ENCODE measurements at regions not wholly inside any gene's neighbourhood (a gene's known extent, or its start where the extent isn't known, plus 50 kb on each side); places are given as distances from the start of the nearest gene placed in this dataset.

DNA sequence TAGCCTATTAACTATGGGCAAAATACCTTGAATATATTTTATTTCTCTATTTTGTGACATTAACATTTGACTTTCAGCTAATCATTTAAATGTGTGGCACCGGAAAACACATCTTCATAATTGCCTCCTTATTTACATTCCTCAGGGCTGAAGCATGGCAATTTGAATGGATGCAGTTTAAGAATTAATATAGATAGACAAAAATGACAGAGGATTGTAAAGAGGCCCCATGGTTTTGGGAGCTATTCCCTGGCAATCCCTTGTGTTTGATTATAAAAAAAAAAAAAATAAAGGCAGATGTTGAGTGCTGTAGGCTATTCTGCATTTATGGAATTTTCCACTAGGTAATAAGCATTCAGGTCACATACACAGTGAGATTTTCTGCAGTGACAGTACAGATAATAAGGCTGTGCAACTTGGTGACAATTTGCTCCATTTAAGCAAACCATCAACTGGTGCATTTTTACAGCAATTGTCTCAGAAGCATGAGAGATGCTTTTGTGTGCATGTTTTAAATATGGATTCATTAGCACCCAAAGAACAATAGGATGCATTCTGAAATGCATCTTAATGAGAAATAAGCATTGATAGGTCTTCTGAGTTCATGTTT lies 123.2 kb upstream of the SLC38A4 start:
- TF ChIP-seq, protein P1, sequence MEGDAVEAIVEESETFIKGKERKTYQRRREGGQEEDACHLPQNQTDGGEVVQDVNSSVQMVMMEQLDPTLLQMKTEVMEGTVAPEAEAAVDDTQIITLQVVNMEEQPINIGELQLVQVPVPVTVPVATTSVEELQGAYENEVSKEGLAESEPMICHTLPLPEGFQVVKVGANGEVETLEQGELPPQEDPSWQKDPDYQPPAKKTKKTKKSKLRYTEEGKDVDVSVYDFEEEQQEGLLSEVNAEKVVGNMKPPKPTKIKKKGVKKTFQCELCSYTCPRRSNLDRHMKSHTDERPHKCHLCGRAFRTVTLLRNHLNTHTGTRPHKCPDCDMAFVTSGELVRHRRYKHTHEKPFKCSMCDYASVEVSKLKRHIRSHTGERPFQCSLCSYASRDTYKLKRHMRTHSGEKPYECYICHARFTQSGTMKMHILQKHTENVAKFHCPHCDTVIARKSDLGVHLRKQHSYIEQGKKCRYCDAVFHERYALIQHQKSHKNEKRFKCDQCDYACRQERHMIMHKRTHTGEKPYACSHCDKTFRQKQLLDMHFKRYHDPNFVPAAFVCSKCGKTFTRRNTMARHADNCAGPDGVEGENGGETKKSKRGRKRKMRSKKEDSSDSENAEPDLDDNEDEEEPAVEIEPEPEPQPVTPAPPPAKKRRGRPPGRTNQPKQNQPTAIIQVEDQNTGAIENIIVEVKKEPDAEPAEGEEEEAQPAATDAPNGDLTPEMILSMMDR (optimal IDR thresholded peaks at IDR 0.05 in 1 of 3, IDR thresholded peaks at IDR 0.05 in 1 of 3, conservative IDR thresholded peaks at IDR 0.05 in 1 of 3; ENCODE audit: extremely low read depth in 1 of 3, insufficient read depth in 2 of 3, low read length in 3 of 3), result no peak
- TF ChIP-seq EZH2 (IDR thresholded peaks at IDR 0.05; ENCODE audit: low read length), result no peak
